ENCODE measurements at regions not wholly inside any gene's neighbourhood (a gene's known extent, or its start where the extent isn't known, plus 50 kb on each side); places are given as distances from the start of the nearest gene placed in this dataset.
"Not testable (repeated sequence)": the region's sequence is repeated elsewhere in the genome, so short reads cannot be mapped to it uniquely, and the experiment has no call there.

DNA sequence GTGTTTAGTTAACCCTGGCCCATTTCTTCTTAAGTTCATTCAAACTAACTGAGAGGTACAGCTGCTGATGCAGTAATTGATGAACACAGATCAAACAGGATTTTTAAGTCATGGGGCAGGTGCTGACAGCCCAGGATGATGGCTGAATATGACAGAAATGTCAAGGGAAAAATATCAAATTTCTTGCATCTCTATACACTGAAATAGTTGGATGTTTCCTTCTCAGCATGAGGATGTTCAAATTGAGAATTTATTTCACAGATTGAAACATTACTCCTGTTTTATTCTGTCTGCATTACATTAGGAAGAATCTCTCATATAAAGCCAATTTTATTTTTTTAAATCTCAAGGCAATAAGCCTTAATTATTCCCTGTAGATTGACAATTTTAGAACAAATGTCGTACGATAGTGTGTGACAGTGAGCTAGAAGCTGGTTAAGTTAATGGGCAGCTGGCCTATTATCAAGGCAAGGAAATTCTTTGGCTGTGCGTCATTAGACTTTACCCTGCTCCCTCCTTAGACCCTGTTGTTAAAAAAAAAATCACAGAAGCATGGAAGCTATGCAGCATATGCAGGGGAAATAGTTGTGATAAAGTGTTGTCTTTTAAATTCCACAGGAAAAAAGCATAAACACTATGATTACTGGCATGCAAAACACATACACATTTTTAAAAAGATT, 183.8 kb upstream of the KCNMB2 start:
- no peak for DNase-seq (ENCODE audit: low read depth)

DNA sequence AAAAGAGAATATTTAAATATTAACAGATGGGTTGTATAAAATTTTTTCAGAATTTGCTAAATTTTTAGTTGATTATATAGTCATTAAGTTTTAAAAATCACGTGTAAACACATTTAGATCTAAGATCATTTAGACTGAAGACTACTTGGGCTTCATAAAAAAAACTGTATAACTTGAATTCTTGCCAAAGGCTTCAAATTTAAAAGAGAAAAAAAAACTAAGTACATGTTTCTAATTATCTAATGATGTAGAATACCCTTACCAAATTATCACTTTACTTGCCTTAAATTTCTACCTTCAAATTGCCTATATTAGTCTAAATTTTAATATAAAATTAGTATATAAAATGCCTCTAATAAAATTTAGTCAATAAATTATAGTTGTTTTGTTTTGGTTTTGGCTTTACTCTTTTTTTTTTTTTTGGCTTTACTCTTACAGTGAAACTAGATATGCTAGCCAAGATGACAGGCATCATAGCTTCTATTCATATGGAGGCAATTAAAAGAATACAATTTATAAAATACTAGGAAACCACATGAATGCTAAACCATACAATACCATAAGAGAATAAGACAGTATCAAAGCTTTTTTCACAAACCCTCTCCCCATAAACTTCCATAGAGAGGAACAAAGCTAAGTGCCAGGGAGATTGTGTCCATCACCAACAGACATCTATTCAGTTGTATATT, 183.1 kb upstream of the KCNMB2 start:
- no peak for DNase-seq (ENCODE audit: low read depth)

DNA sequence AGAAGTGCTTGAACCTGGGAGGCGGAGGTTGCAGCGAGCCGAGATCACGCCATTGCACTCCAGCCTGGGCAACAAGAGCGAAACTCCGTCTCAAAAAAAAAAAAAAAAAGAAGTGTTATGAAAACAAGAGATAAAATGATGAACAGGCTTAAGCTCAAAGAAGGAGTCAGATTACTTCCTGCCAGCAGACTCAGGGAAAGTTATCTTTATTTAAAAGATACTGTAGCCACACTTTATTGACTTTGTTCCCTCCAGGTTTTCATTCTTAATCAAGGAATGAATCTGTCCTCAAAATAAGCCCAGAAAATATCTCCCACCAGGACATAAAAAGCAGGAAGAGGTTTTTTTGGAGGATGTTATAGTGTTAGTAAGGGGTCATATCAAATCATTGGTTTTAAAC, 176.5 kb upstream of the KCNMB2 start:
- DNase-seq (ENCODE audit: low read depth): no peak

DNA sequence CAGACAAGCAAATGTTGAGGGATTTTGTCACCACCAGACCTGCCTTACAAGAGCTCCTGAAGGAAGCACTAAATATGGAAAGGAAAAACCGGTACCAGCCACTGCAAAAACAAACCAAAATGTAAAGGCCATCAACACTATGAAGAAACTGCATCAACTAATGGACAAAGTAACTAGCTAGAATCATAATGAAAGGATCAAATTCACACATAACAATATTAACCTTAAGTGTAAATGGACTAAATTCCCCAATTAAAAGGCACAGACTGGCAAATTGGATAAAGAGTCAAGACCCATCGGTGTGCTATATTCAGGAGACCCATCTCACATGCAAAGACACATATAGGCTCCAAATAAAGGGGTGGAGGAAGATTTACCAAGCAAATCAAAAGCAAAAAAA, 173.2 kb upstream of the KCNMB2 start:
- not testable (repeated sequence) for DNase-seq (ENCODE audit: low read depth)

DNA sequence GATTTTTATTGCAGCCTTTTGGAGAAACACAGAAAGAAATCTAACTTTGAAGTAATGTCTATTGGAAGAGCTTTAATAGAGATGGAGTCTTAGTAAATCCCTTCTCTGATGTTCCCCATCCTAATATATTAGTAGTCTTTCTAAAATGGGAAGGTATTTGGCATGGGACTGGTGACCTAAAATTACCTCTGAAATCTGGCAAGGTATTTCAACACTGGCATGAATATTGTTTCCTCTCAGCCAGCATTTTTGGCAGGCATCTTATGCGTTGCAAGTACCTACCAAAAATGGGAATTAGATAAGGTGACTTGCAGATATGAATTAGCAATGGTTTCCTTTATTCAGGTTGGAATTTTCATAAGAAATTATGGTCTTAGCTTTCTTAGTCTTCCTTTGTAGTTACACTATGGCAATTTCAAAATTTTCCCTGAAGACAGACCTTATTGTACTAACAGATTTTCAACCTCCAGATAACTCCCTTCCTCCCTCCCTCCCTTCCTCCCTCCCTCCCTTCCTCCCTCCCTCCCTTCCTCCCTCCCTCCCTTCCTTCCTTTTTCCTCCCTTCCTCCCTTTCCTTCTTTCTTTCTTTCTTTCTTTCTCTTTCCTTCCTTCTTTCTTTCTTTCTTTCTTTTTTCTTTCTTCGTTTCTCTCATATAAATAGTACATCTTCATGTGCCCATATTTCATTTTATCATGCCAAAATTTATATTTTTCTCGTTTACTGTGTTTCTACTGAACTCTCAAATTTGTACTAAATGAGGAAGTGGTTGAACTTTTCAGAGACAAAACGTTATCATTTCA, 168.2 kb upstream of the KCNMB2 start:
- no peak for DNase-seq (ENCODE audit: low read depth)

DNA sequence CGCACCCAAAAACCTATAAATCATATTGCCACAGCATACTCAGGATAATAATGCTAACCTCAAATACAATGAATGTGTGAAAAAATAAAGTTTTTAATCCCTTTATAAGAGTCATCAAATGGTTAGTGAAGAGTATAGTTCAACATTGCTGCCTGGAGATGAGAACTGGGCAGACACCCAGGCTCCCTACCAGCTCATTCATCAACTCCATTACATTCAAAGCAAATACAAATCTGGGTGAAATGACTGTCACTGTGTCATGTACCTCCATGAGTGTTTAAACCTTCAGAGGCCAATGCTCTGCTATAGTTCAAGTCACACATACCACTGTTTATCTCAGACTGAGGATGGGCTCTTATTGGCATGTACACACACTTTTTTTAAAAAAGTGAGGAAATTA, 167.2 kb upstream of the KCNMB2 start:
- no peak for DNase-seq (ENCODE audit: low read depth)

DNA sequence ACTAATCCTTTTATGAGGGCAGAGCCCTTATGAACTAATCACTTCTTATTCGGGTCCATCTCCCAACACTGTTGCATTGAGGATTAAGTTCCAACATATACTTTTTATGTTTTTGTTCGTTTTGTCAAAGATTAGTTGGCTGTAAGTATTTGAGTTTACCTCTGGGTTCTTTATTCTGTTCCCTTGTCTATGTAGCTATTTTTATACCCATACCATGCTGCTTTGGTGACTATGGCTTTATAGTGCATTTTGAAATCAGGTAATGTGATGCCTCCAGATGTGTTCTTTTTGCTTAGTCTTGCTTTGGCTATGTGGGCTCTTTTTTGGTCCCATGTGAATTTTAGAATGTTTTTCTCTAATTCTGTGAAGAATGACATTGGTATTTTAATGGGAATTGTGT, 166.4 kb upstream of the KCNMB2 start:
- DNase-seq (ENCODE audit: low read depth): no peak

DNA sequence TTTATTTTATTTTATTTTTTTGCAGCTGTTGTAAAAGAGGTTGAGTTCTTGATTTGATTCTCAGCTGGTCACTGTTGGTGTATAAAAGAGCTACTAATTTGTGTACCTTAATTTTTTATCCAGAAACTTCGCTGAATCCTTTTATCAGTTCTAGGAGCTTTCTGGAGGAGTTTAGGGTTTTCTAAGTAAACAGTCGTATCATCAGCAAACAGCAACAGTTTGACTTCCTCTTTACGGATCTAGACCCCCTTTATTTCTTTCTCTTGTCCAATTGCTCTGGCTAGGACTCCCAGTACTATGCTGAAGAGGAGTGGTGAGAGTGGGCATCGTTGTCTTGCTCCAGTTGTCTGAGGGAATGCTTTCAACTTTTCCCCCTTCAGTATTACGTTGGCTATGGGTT, 165.8 kb upstream of the KCNMB2 start:
- no peak for DNase-seq (ENCODE audit: low read depth)

DNA sequence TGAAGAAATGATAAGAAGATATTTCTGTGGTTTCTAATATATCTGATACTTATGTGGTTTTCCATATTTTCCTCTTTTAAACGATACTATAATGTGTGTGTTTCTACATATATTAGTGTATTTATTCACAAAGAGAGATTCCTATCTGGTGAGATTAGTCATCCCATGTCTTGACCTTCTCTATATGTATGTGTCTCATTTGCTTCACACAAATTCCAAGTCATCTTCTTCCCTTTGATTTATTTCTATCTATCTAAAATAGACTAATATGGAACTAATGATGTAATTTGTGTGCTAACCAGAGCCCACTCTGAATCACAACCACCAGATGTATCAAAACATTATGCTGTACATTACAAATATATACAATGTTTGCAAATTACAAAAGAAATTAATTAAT, 154.7 kb upstream of the KCNMB2 start:
- no peak for DNase-seq (ENCODE audit: low read depth)

DNA sequence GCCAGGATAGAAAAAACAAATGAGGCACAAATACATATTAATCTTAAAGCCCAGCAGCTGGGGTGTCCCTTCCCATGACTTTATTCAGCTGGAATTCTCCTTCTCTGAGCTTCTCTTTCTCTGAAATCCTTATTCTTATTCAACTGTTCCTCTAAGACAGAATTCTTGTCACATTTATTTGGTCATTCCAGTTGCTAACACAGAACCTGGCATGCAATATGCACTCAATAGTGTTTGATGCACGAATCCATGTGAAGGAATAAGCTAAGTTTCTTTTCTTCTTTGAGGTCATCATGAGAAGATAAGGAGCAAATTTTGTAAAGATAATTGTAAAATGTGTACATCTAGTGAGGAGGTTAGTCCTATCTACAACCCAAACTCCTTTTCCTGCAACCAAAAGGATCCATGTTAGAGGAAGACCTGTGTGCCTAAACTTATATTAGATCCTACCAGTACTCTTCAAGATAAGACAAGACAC, 154.2 kb upstream of the KCNMB2 start:
- DNase-seq (ENCODE audit: low read depth): no peak

DNA sequence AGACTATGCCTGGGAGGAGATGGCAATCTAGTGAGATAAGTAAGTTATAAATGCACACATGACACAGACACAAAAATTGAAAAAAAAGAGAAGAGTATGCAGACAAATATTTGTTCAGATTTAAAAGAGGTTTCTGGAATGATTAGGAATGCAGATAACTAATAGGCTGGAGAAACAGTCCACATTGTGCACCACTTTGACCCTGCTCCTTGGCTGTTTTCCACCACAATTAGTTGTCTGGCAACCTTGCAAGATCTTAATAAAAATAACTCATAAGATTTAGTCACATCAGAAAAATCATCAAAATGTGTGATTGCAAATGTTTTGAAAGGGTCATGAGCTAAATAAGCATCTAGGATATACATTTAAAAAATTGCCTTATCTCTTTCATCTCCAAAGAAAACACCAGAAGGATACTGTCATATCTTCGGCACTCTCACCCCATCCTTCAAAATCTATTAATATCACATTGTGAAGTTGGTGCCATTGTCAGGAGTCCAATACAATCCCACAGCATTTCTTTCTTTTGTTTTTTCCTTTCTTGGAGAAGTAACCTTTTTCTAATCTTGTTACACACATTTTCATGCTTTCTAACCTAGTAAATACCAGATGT, 153.7 kb upstream of the KCNMB2 start:
- DNase-seq (ENCODE audit: low read depth): no peak

DNA sequence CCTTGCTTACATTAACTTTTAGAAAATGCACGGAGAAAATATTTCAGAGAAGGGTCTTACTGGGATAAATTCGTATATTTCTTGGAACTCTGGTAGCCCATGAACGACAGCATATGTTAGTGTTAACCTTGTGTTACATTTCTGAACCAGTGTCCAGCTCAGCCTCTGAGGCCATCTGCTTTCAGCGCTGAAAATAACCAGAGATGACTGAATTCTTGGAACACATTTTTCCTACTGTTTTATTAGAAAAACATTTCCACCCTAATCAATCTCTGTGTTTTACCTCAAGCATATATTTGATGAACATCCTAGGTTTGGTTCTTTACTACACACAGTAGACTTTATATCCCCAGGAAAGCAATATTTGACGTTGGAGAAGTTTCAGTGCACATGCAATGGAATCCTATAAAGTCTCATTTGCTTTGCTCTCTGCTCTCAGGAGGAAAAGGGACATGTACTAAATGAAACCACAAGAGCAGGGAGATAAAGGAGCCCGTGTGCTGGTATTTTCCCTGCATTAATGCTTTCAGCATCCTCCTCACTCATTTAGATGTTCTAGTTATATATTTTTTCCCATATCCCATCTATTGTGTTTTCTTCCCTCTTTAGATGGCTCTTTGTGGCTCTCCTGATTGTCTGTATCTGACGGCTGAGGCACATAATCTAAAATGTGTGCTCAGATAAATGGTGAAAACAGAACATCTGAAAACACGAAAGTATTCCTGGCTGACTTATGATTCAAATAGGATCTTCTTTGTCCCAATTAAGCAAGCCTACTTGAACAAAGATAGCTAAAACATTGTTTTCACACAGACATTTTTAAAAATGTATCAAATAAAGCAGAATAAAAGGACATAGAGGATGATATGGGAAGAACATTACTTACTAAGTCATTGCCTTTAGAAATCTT, 151.7 kb upstream of the KCNMB2 start:
- no peak for DNase-seq (ENCODE audit: low read depth)

DNA sequence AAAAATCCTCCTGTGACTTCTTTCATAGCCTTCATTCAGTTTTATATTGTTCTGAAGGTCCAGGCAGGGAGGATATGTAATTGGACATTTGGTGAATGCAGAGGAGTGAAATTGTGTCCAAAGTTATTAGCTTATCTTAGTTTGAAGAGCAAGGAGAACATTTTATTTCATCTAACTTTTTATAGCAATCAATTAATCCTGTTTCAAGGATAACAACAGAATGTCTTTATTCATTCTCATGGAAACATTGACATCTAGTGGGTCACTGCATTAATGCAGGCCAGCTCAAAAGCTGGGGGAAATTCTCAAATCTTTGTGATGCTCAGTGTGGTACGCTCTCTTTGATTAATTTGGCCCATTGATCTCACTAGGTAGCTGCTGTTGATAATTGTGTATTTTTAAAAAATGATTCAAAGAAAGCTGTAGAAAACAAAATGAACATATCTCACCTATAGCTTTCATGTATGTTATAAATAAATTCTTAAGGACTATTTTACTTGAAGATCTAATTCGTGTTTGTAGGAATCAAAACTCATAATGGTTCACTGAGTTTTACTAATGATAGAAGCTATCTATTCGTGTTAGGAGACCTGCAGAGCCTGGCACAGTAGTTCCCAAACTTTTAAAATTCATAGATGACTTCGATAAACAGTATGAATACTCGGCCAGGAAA, 150.8 kb upstream of the KCNMB2 start:
- DNase-seq (ENCODE audit: low read depth): no peak

DNA sequence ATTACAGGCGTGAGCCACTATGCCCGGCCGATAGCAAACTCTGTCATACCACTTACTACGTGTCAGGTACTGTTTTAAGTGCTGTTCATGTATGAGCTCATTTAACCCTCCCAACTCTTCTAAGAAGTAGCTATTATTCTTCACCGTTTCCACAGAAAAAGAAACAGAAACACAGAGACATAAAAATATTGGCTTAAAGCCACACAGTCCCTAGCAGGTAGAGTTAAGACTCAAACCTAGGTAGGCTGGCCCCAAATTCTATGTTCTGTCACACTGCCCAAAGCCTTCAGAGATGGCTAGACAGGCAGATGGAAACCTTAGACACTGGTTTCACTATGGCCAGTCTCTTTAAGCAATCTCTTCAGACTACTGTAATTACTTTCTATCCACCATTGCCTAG, 149.8 kb upstream of the KCNMB2 start:
- no peak for DNase-seq (ENCODE audit: low read depth)

DNA sequence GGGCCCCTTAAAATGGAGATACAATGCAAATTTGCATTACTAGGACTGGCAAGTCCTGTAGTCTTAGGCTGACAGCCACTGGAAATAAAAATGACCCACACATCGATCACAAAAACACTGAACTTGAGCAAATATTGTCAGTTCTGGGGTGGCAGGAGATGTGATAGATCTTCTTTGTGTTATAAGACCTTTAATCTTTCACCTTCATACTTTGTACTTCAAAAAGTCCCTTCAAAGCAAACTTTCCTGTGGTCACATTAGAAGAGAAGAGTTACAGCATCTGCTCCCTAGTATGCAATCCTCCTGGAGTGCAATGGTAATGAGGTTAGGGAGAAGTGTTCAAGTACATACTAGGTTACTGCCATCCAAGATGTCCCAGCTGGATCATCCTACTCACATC, 149.4 kb upstream of the KCNMB2 start:
- no peak for DNase-seq (ENCODE audit: low read depth)

DNA sequence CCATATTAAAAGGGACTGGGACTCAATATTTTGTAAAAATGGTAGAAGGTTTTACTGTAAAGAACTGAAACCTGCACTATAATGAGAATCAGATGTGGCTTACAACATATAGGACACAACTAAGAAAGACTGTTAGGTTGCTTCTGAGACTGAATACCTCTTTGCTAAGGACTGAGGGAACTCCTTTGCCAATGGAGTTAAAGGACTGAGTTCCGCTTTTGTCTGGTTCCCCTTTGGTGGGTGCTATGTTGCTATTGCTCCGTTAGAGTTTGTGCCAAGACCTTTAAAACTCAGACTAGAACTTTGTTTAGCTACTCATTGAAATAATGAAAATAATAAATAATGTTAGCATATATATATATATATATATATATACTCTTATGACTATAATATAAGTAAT, 147.8 kb upstream of the KCNMB2 start:
- no peak for DNase-seq (ENCODE audit: low read depth)

DNA sequence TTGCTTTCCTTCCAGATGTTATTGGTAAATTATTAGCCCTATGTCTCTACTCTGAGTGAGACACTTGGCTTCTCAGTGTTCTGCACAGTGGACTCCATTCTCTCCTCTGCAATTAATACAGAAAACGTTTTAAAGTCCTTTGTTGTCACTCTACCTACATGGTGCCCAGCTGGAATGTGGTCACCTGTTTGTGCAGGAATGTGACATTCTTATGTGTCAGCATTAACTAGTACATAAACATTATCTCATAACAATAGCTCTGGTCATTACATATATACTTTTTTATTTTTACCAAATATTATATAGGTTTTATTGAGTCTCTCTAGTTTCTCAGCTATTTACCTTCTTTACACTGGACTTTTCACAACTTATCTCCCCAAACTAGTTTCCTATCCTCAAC, 147.0 kb upstream of the KCNMB2 start:
- no peak for DNase-seq (ENCODE audit: low read depth)

DNA sequence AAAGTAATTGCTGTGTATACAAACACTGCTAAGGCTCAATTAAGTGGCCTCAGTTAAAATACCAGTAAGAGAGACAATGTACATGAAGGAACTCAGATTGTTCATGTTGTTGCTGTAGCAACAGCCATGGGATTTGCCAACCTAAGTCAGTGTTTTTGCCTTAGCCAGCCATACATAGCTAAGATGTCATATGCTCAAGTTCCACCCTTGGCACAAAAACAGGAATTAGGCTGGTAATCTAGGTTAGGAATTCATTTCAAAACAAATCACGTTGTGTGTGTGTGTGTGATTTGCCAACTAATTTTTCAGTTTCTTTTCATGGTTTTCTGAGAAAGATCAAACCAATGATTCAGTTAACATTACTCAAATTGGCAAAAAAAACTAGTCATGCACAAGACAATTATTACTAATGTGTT, 143.7 kb upstream of the KCNMB2 start:
- no peak for DNase-seq (ENCODE audit: low read depth)

DNA sequence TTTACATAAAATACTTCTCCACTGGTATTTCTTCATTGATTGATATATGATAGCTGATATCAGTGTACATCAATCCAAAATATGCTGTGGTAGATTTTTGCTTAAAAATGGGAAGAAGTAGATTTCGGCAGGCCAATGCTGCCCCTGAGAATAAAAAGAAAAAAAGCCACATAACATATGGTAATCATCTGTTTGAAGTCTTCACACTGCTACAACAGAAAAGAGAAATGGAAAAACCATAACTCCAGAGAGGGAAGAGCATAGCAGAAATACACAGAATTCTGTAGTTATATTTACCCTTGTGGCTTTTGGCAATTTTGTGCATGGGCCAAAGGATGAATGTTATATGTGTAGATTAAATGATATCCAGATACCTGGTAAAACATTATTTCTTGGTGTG, 143.1 kb upstream of the KCNMB2 start:
- no peak for DNase-seq (ENCODE audit: low read depth)

DNA sequence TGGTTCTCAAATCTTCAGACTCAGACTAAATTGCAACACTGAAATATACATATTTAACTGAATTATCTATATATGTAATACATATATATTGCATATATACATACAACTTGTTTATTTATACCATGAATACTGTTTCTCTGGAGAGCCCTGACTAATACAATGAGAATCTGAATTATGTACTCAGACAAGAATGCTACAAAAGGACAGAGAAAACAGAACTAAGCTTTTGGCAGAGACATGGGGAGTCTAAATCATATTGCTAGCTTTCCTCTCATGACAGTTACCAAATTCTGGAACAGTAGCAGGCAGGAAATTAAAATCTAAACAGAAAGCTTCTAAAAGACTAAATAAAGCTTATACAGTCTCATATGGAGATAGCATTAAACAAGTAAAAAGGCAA, 142.4 kb upstream of the KCNMB2 start:
- no peak for DNase-seq (ENCODE audit: low read depth)

DNA sequence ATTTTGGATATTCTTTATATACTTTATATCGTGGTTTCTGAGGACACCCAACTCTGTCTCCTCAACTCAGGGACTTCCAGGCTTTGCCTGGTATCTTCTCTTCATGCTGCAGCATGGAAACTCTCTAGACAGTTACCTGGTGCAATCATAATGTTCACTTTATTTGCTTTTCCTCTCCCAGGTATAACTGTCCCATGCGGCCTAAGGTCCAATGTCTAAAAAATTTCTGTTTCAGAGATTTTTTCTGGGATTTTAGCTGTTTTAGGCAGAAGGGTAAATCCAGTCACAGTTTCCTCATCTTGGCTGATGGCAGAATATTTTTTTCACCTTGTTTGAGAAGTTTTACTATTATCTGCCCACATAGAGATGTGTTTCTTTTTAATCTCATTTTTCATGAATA, 139.9 kb upstream of the KCNMB2 start:
- DNase-seq (ENCODE audit: low read depth): no peak
